ENCODE measurements at regions not wholly inside any gene's neighbourhood (a gene's known extent, or its start where the extent isn't known, plus 50 kb on each side); places are given as distances from the start of the nearest gene placed in this dataset.

DNA sequence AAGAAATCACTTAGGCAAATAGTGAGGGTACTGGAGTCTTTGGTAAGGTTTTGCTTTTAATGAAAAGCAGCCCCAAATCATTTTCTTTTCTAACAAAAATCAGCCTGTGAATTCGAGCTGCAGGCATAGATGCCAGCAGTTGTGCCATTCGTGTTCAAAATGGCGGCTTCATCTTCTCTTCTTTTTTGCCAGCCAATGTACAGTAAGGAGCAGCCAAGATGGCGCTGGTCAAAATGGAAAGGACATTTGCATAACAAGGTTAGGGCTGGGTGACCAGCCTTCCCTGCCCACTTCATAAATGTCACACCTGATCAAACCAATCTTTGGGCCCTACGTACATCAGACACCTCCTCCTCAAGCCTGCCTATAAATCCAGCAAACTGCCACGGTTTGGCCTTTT is 100.2 kb upstream of the RGS1 start:
- no peak overlapping the region for H3K4me2 ChIP-seq (ENCODE audit: control insufficient read depth, insufficient read depth)
- no peaks in the 10 kb centered on the region for H3K36me3 ChIP-seq (ENCODE audit: control insufficient read depth in 2 of 2, insufficient read depth in 2 of 2, low read length in 1 of 2)
- no peak for FAIRE-seq
- no peak for DNase-seq (ENCODE audit: low read depth, low spot score)
- ChIA-PET POLR2A (no interaction called here), SMC1A (ENCODE audit: uncharacterized antibody, unreplicated experiment) (interaction anchor here (0.6 to 6.9 kb wide), 20 partner anchors 14 to 620 kb away, joined by 3 to 255 read pairs (median 6); partner anchors contain the start of gene RGS2), RAD21 (ENCODE audit: unreplicated experiment) (interaction anchor here (1.1 to 4.6 kb wide), 10 partner anchors 70 to 558 kb away, joined by 3 to 174 read pairs (median 6); no protein-coding TSS in a partner anchor), CTCF (interaction anchor here (1.1 to 7.5 kb wide), 29 partner anchors 14 to 664 kb away, joined by 3 to 211 read pairs (median 8); partner anchors contain the start of gene RGS2)
- TF ChIP-seq CEBPB (IDR thresholded peaks at IDR 0.05; ENCODE audit: borderline replicate concordance in 1 of 2, low read depth in 2 of 2, low read length in 2 of 2), result no peak
- TF ChIP-seq NFXL1 (IDR thresholded peaks at IDR 0.05; ENCODE audit: borderline replicate concordance), result no peak
- no peak for TF ChIP-seq BRCA1 (IDR thresholded peaks at IDR 0.05; ENCODE audit: low read depth, low read length)
- TF ChIP-seq, protein P1, sequence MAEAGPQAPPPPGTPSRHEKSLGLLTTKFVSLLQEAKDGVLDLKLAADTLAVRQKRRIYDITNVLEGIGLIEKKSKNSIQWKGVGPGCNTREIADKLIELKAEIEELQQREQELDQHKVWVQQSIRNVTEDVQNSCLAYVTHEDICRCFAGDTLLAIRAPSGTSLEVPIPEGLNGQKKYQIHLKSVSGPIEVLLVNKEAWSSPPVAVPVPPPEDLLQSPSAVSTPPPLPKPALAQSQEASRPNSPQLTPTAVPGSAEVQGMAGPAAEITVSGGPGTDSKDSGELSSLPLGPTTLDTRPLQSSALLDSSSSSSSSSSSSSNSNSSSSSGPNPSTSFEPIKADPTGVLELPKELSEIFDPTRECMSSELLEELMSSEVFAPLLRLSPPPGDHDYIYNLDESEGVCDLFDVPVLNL (IDR thresholded peaks at IDR 0.05; ENCODE audit: low read depth, low read length), result no peak
- TF ChIP-seq, protein P2, sequence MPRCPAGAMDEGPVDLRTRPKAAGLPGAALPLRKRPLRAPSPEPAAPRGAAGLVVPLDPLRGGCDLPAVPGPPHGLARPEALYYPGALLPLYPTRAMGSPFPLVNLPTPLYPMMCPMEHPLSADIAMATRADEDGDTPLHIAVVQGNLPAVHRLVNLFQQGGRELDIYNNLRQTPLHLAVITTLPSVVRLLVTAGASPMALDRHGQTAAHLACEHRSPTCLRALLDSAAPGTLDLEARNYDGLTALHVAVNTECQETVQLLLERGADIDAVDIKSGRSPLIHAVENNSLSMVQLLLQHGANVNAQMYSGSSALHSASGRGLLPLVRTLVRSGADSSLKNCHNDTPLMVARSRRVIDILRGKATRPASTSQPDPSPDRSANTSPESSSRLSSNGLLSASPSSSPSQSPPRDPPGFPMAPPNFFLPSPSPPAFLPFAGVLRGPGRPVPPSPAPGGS (IDR thresholded peaks at IDR 0.05; ENCODE audit: borderline replicate concordance, insufficient read depth, low read depth, low read length, poor library complexity, severe bottlenecking), result no peak
- TF ChIP-seq SP1 (IDR thresholded peaks at IDR 0.05; ENCODE audit: low read depth, low read length), result no peak
- no peak for TF ChIP-seq MEF2B (IDR thresholded peaks at IDR 0.05; ENCODE audit: partially characterized antibody, poor library complexity, severe bottlenecking)
- TF ChIP-seq, protein P3, sequence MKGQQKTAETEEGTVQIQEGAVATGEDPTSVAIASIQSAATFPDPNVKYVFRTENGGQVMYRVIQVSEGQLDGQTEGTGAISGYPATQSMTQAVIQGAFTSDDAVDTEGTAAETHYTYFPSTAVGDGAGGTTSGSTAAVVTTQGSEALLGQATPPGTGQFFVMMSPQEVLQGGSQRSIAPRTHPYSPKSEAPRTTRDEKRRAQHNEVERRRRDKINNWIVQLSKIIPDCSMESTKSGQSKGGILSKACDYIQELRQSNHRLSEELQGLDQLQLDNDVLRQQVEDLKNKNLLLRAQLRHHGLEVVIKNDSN (IDR thresholded peaks at IDR 0.05; ENCODE audit: borderline replicate concordance, extremely low read length, insufficient read depth, low read depth, low read length), result no peak
- TF ChIP-seq BMI1 (IDR thresholded peaks at IDR 0.05; ENCODE audit: borderline replicate concordance), result no peak
- TF ChIP-seq KDM1A (IDR thresholded peaks at IDR 0.05; ENCODE audit: borderline replicate concordance), result no peak
- TF ChIP-seq NR2F1 (conservative IDR thresholded peaks at IDR 0.05), result no peak
- TF ChIP-seq SIN3A (IDR thresholded peaks at IDR 0.05; ENCODE audit: low read depth, low read length), result no peak
- TF ChIP-seq, protein P4, sequence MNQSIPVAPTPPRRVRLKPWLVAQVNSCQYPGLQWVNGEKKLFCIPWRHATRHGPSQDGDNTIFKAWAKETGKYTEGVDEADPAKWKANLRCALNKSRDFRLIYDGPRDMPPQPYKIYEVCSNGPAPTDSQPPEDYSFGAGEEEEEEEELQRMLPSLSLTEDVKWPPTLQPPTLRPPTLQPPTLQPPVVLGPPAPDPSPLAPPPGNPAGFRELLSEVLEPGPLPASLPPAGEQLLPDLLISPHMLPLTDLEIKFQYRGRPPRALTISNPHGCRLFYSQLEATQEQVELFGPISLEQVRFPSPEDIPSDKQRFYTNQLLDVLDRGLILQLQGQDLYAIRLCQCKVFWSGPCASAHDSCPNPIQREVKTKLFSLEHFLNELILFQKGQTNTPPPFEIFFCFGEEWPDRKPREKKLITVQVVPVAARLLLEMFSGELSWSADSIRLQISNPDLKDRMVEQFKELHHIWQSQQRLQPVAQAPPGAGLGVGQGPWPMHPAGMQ (IDR thresholded peaks at IDR 0.05; ENCODE audit: borderline replicate concordance), result no peak
- TF ChIP-seq ZNF384 (IDR thresholded peaks at IDR 0.05; ENCODE audit: borderline replicate concordance, low read depth, low read length), result no peak
- TF ChIP-seq POLR2AphosphoS2 (IDR thresholded peaks at IDR 0.05; ENCODE audit: low read depth, low read length), result no peak
- H2AFZ ChIP-seq (ENCODE audit: control insufficient read depth, low read depth, low read length), result no peak overlapping the region
- no TSS peak for BruUV-seq (replicated peaks)
- no peak overlapping the region for H3K9ac ChIP-seq (ENCODE audit: control insufficient read depth, insufficient read depth, low read length)
- no peak overlapping the region for H3K4me3 ChIP-seq
- no peak overlapping the region for H3K27ac ChIP-seq (ENCODE audit: control insufficient read depth, insufficient read depth)
- peaks cover under 1% of the 10 kb centered on the region; the same call in 1 of the 3 replicates for H3K9me3 ChIP-seq (replicated peaks; ENCODE audit: control insufficient read depth, insufficient read depth, low read length)
- intact Hi-C loops (cut with micrococcal nuclease; ENCODE audit: unreplicated experiment), result loop anchor here (2.0 kb wide), 2 partner anchors 543 to 645 kb away; no protein-coding TSS in a partner anchor
- no peaks in the 10 kb centered on the region for H3K79me2 ChIP-seq (ENCODE audit: control insufficient read depth, insufficient read depth, low read length)
- H3K27me3 ChIP-seq (replicated peaks in 1 of 2; ENCODE audit: control insufficient read depth in 2 of 2, insufficient read depth in 2 of 2, low read length in 1 of 2), result no peaks in the 10 kb centered on the region
- H3K4me1 ChIP-seq (ENCODE audit: control insufficient read depth, insufficient read depth, low read length), result no peaks in the 10 kb centered on the region
- ATAC-seq, result no peak
- H4K20me1 ChIP-seq (ENCODE audit: control insufficient read depth, insufficient read depth), result no peaks in the 10 kb centered on the region
- in situ Hi-C loops (cut with MboI), result loop anchor here (5.0 kb wide), 2 partner anchors 37 to 132 kb away; no protein-coding TSS in a partner anchor
- WGBS (ENCODE audit: insufficient coverage, insufficient replicate concordance, low lambda C conversion rate, missing lambda C conversion rate), result 56% methylated on average over 6 of the region's 6 CpGs
